GM18873 (cell line): ENCODE measurements at regions not wholly inside any gene's neighbourhood (a gene's known extent, or its start where the extent isn't known, plus 50 kb on each side); places are given as distances from the start of the nearest gene placed in this dataset.

Experiments used
- ATAC-seq: cut with Tn5 transposase; IDR thresholded peaks from one replicate; pipeline ENCODE4 v1.9.1; 2021; ENCODE audit warnings: mild to moderate bottlenecking, moderate library complexity, moderate number of reproducible peaks; ENCODE audit not compliant: unreplicated experiment, low FRiP score

DNA sequence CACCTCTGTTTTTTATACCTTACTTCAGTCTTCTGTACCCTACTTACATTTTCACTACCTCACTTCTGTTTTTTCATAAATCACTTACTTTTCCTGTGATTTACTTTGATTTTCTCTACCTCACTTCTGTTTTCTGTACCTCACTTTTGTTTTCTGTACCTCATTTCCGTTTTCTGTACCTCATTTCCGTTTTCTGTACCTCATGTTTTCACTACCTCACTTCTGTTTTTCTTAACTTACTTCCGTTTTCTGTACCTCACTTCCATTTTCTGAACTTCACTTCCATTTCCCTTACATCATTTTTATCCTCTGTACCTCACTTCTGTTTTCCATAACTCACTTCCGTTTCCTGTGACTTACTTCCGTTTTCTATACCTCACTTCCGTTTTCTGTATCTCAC, 492.0 kb upstream of the AKR1E2 start:
- no peak for ATAC-seq

DNA sequence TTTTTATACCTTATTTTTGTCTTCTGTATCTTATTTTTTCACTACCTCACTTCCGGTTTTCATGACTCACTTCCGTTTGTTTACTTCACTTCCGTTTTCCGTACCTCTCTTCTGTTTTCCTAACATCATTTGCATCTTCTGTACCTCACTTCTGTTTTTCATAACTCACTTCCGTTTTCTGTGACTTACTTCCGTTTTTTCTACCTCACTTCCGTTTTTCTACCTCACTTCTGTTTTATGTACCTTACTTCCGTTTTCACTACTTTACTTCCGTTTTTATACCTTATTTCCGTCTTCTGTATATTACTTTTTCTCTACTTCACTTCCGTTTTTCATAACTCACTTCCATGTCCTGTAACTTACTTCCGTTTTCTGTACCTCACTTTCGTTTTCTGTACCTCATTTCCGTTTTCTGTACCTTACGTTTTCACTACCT, 492.5 kb upstream of the AKR1E2 start:
- ATAC-seq: no peak

DNA sequence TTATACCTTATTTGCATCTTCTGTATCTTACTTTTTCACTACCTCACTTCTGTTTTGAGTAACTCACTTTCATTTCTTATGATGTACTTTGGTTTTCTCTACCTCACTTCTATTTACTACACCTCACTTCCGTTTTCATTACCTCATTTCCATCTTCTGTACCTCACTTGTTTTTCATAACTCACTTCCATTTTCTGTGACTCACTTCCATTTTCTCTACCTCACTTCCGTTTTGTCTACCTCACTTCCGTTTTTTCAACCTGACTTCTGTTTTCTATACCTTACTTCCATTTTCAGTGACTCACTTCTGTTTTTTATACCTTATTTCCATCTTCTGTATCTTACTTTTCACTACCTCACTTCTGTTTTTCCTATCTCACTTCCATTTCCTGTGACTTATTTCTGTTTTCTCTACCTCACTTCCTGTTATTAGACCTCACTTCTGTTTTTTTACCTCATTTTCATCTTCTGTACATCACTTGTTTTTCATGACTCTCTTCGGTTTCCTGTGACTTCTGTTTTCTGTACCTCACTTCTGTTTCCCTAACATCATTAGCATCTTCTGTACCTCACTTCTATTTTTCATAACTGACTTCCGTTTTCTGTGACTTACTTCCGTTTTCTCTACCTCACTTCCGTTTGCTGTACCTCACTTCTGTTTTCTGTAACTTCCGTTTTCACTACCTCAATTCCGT, 493.1 kb upstream of the AKR1E2 start:
- no peak for ATAC-seq

DNA sequence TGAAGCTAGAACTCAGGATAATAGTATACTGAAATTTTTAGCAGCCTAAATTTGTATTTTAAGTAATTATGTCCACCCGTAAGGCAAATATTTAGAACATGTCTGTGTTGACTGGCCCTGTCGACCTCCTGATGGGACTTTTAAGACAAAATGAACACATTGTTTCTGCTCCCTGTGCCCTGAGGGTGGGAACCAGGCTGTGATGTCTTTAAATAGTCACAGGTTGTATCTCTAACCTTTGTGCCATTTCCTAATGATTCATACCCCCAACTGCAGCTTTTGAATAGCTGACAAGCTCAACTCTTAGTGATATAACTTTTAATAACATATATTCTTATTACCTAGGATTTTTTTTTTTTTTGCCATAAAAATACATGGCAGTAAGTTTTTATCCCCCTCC, 494.9 kb upstream of the AKR1E2 start:
- ATAC-seq: no peak

DNA sequence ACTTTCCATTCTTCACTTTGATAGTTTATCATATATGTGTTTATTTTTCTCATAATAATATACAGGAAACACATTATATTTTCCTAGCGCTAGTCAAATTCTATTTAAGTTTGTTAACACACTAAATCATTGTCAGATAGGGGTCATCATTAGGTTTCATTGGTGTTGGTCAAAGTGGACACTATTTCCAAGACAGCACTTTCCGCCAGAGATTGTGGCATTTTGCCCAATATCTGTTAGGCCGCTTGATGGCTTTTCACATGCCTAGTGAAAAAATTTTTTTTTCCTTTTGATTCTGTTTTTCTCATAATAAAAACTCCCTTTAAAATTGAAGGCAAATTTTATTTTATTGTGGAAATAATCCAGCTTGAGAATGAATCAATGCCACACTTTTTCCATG, 495.4 kb upstream of the AKR1E2 start:
- no peak for ATAC-seq

DNA sequence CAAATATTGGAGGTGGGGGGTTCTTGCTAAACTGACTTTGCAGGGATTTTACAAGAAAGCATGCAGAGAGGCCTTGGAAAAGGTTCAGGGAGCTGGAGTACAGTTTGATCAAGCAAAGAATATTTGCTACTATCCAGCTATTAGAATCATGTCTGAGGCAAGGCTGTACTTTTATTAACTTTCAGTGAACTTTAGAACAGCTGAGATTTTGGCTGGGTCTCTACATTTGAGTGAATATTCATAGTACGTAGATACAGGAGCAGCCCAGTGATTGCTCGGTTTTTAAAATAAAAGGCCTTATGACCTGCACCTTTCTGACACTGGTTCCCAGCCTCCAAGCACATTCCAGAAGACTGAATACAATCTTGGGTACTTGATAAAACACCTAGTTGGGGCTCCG, 496.8 kb upstream of the AKR1E2 start:
- ATAC-seq: no peak

DNA sequence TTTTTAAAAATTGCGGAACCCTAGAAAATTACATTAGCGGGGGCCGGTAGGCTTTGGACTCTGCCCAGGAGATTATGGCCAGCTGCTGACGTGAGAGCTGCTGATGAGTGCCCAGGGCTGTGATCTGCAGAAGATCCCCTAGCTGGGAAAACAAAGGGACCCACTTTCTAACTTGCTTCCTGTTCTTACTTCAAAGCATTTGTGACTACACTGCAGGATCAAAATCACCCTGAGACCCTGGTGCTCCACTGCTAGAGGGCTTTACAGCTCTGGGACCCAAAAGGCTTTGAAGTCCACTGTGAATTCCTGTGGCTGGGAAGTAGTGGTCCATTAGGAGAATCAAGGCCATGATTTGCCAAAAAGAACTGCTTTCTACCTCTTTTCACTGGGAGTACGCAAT, 499.4 kb upstream of the AKR1E2 start:
- no peak for ATAC-seq

DNA sequence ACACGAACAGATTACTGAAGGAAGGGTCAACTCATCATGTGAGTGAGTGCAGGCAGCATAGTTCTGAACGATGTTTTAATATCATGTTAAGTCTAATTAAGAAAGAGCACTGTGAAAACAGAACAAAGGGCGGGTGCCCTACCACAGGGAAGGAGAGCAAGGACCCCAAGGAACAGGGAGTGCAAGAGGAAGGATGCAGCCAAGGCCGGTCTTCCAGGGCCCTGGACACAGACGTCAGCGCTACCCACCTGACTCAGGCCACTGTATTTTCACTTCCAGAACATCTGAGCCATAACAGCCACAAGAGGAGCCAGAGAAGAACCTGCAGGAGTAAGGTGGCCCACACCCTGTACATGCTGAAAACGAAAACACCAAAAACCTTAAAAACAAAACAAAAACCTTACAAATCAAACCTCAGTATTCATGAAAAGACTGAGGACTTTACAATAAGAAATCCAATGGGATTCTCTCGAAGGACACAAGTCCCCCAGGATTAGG, 506.1 kb upstream of the AKR1E2 start:
- ATAC-seq: no peak

DNA sequence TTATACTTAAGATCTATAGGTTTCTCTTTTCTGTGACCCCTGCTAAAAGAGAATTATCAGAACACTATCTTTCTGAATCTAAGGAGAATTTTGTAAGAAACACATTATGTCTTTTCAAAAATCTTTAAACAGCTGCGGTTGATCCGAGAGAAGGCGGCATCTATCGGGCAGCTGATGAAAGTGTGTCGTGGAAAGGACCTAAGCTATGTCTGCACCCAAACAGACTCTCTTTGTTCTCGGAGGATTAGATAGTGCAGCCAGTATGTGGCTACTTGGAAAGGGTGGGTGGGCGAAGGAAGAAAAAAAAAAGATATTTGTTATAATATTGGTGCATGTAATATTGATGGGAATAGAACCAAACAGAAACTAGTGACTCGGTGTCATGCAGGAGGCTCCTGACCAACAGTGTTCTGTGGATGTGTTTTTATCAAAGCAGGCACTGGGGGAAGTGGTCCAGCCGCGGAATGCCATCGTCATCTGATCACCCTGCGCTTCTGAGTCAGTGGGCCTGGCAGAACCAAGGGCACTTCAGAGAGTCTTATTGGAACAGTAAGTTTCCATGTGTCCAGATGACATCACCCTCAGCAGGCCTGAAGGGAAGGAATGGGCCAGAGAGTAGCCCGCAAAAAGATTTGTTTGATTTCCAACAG, 509.7 kb upstream of the AKR1E2 start:
- no peak for ATAC-seq

DNA sequence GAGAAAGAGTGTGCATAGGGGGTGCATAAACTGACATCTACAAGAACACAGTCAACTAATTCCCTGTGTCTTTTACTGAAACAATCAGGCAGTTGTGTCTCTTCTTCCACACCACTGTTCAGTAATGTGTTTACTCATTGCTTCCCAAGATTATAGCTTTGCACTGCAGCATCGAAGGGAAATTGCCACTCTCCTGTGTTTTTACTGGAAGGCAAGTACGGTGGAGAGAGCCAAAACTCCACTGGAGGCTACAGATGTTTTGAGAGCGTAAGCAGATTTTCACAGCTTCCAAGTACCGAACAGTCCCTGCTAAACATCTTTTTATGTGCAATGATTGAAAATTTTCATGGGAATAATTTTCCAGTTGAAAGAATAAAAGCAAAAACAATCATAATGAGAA, 510.5 kb upstream of the AKR1E2 start:
- no peak for ATAC-seq

DNA sequence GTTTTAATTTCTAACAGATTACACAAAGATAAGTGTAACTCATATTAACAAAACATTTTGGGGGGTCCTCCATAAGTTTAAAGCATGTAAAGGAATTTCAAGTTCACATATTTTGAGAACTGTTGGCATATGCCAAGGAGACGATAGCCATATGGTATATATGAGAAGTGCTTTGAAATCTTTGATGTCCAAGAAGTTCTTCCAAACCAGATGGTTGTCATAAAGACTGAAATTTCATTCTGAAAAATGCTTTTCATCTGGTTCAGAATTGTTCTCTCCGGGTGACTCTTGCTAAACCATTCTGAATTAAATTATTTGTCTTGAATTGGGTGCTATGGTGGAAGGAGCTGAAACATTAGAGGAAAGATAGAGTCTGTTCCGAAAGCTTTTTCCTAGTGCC, 513.0 kb upstream of the AKR1E2 start:
- no peak for ATAC-seq

DNA sequence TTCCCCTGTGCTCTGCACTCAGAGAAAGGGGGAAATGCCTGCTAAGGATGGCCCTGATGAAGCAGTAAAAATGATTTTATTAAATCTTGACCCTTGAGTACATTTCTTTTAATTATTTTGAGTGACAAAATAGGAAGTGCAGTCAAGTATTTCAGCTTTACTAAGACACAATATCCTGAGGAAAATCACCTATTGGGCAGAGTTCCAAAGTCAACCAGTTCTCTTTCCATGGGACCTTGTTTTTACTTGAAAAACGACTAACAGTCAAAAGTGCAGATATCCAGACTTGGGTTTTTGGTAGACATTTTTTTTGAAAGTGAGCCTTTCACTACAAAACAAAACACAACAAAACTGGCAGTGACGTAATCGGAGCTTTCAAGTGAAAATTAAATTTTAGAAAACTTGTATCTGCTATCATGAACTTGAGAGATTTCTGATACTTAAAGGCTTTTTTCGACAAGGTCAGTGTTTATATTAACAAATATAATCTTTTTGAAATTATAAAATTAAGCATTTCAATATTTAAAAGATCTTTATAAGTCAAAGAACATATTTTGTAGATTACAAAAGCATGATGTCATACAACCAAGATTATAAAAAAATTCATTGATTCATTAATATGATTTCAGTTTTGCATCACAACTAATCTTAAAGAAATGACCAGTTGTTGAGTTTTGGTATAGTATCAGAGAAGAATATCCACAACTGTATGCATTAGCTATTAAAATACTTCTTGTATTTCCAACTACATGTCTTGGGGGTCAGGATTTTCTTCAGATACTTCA, 513.8 kb upstream of the AKR1E2 start:
- ATAC-seq: no peak

DNA sequence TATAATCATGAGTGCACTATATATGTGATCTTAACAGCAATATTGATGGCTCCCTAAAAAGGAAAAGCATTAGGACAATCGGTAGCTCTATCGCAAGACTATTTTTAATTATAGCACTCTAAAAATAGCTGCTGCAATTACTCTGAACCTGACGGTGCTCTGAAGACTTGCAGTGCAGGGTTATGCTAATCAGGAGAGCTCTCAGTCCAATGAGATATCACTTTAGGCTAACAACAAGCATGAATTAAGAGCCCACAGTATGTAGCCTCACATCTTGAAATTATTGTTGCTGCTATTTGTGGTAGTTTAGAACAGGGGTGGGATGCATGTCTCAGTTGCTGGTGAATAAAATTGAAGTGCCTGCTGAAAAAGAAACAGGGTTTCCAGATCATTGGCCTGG, 515.8 kb upstream of the AKR1E2 start:
- no peak for ATAC-seq

DNA sequence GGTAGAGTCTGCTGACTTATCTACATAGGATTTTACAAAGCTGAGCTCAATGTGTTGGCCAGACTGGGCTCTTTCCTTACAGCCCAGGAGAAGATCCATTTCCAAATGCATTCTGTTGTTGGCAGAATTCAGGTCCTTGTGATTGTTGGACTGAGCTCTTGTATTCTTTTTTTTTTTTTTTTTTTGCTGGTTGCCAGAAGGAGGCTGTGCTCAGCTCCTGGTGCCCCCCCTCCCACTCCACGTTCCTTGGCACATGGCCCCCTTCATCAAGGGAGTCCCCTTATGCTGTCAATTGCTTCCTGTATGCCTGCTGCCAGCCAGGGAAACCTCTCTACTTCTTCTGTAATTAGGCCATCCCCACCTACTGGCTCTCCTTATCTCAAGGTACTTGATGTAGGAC, 518.1 kb upstream of the AKR1E2 start:
- ATAC-seq: no peak

DNA sequence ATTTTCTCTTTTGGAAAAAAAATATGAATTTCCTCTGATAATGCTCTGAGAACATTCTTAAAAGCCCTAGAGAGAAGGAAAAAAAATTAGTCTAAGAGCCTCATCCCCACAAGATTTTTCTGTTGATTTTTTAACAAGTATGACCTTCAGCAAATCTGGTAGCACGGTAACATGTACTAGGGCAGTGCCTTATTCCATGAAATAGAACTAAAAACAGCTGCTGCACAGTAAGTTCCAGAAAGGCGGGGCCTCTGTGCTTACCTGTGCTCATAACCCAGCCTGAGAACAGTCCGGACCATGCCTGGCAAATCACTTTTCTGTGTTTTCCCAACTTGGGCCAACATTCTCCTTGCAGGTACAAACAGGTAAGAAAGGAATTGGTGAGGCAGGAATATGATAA, 519.1 kb upstream of the AKR1E2 start:
- ATAC-seq: no peak

DNA sequence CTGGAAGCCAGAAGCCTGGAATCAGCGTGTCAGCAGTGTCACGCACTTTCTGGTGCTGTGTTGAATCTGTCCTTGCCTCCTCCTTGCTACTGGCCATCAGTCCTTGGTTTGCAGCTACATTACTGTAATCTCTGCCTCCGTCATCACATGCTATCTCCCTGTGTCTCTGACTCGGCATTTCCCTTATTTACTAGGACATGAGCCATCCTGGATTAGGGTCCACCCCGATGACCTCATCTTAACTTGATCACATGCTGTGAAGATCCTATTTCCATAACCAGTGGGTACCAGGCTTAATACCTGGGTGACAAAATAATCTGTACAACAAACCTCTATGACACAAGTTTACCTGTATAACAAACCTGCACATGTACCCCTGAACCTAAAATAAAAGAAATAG, 518.0 kb upstream of the KLF6 start:
- ATAC-seq: no peak

DNA sequence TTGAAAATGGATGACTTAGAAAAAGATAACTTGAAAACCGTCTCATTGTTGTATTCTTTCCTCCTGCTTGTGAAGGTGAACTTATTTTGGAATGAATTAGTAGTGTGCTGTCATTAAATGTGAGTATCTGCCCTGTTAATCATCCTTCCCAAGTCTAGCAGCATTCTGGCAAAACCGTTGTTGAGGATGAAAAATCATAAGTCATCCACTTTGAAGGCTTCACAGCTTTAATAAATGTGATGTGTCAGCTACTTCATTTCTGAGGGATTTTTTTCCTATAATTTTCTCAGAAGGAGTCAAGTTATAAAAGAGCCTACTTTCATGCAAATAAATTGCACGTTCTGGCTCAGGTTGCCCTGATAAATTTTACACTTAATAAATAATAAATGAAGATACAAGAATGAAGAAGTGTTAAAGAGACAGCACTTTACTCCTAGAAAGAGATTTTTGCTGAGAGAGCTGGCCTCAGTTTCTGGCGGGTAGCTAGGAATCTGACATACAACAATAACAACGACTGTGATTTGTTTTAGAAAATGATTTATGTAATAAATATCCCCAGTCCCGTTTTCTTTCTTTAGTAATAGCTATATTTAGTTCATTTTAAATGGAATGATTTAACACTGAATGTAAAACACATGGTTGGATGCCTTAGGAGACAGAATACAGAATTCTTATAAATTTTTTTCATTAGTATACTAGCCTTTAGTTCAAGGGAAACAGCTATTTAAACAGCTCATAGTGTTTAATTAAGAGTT, 516.5 kb upstream of the KLF6 start:
- ATAC-seq: no peak

DNA sequence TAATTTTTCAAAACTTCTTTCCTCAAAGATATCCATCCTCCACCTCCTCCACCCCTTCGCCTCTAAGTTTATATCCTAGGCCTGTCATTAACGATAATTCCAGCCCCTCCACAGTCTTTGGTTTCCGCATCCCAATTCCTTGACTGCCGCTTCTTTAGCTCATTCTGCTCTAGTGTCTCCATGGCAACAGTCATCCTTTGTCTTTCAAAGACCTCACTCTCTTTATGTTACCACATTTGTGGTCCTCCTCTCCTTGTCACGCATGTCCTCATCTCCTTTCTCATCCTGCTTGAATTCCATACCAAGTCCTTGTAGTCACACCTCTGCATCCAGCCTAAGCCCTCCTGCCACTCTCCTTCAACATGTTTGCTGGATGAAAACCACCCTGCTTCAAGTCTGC, 511.2 kb upstream of the KLF6 start:
- no peak for ATAC-seq

DNA sequence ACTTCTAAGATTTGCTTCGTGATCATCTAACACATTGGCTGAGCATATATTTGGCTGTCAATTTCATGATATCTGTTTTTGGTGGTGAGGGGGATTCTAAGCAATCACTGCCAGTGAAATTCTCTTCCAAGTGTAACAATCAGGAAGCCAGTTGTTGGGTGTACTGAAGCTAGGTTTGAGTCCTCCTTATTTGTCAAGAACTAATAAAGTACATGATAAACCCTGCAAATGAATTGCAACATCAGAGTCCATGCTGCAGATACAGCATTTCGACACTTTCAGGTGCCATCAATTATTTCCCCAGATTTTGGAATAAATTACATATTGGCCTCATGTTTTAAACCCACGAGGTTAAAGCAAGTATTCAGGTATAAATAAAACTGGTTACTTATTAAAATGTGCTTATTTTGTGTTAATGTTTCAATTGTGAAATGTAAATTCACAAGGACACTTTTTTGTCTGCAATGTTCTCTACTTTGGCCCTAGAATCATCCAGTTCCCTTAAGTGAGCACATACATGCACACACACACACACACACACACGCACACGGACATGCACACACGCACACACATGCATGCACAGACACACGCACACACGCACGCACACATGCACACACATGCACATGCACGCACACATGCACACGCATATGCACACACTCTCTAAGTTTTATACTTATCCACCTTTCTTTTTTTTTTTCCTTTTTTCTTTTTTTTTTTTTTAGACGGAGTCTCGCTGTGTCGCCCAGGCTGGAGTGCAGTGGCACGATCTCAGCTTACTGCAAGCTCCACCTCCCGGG, 510.2 kb upstream of the KLF6 start:
- no peak for ATAC-seq

DNA sequence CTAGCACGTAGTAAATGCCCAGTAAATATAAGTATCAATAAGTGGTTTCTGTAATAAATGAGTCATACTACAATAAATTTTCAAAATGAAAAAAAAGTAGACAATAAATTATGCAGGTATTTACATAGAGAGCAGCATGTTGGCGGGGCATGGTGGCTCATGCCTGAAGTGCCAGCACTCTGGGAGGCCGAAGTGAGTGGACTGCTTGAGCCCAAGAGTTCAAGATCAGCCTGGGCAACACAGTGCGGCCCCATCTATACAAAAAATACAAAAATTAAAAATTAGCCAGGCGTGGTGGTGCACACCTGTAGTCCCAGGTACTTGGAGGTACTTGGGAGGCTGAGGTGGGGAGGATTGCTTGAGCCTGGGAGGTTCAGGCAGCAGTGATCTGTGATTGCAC, 509.3 kb upstream of the KLF6 start:
- no peak for ATAC-seq
